Tibial artery (tissue), 4 donors: ENCODE measurements at regions not wholly inside any gene's neighbourhood (a gene's known extent, or its start where the extent isn't known, plus 50 kb on each side); places are given as distances from the start of the nearest gene placed in this dataset.

Source experiments
- DNase-seq, 2 donors: peaks; one replicate each; pipeline ENCODE4 v3.0.0-alpha.2; 2019
- H3K27ac ChIP-seq, 2 donors: fragments of 200-600 bp; sonication (generic) in 1 of 2; 1 replicate in 1 of 2; 2 replicates in 1 of 2; pipeline ENCODE4 v1.5.1; 2018 to 2019; ENCODE audit warnings: mild to moderate bottlenecking in 1 of 2
- H3K27me3 ChIP-seq, 2 donors: fragments of 200-600 bp; sonication (generic) in 1 of 2; one replicate each; pipeline versions ENCODE4 v1.5.1 to v1.6.0; 2016 to 2019
- H3K36me3 ChIP-seq, 3 donors: fragments of 200-600 bp; sonication (generic) in 2 of 3; one replicate each; pipeline ENCODE4 v1.5.1; 2016 to 2019; ENCODE audit warnings: mild to moderate bottlenecking in 2 of 3
- H3K4me1 ChIP-seq, 4 donors: fragments of 200-600 bp; sonication (generic) in 2 of 4; 1 replicate in 3 of 4; 2 replicates in 1 of 4; pipeline ENCODE4 v1.5.1; 2016 to 2019
- H3K4me3 ChIP-seq, 2 donors: fragments of 200-600 bp; sonication (generic) in 1 of 2; 1 replicate in 1 of 2; 2 replicates in 1 of 2; pipeline ENCODE4 v1.5.1; 2018 to 2019; ENCODE audit warnings: mild to moderate bottlenecking in 2 of 2
- H3K9me3 ChIP-seq, 3 donors: fragments of 200-600 bp; sonication (generic) in 1 of 3; one replicate each; pipeline ENCODE4 v1.5.1; 2016 to 2019
- intact Hi-C: fragments of 100-400 bp; cut with DNase I; formaldehyde crosslinking; loops from one replicate; pipeline ENCODE4 v1.15.0; 2023; ENCODE audit warnings: low total_unique reads
- TF ChIP-seq, protein P1 (sequence below), 2 experiments: fragments of 200-600 bp in 1 of 2; fragments of 450-650 bp in 1 of 2; IDR thresholded peaks; one replicate each; pipeline ENCODE4 v1.5.1; 2017 to 2019; ENCODE audit warnings: antibody characterized with exemption in 2 of 2, mild to moderate bottlenecking in 1 of 2, moderate library complexity in 1 of 2

DNA sequence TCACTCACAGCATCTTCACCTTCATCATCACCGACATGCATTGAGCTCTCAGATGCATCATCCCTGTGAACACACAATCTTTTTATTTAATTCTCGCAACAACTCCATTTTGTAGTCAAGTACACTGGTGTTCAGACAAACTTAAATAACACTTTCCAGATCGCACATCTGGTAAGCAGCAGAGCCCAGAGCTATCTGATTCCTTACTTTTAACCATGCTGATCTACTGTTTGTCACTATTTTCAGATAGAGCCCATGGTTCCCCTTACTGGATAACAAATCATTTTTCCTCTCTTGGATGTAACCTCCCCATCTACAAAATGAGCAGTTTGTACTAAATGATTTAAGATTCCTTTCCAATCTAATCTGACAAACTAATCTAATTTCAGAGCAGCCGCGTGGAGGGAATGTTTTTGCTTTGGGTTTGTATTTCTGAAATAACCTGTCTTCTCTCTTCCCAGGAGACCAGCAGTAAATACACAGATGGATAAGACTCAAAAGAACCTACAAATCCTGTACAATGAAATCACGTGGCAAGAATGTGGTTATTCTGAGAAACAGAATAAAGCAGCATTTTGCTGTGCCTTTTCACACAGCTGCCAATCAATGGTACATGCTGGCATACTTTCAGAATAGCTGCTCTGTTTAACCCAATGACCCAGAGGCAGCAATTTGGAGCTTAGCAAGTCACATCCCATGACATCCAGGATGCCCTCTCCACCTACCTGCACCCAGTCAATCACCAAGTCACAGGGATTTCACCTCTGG, 72.9 kb upstream of the CCL2 start:
- no peaks in the 10 kb centered on the region for H3K27me3 ChIP-seq
- TF ChIP-seq, protein P1, sequence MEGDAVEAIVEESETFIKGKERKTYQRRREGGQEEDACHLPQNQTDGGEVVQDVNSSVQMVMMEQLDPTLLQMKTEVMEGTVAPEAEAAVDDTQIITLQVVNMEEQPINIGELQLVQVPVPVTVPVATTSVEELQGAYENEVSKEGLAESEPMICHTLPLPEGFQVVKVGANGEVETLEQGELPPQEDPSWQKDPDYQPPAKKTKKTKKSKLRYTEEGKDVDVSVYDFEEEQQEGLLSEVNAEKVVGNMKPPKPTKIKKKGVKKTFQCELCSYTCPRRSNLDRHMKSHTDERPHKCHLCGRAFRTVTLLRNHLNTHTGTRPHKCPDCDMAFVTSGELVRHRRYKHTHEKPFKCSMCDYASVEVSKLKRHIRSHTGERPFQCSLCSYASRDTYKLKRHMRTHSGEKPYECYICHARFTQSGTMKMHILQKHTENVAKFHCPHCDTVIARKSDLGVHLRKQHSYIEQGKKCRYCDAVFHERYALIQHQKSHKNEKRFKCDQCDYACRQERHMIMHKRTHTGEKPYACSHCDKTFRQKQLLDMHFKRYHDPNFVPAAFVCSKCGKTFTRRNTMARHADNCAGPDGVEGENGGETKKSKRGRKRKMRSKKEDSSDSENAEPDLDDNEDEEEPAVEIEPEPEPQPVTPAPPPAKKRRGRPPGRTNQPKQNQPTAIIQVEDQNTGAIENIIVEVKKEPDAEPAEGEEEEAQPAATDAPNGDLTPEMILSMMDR (IDR thresholded peaks at IDR 0.05): no peak
- no peak overlapping the region for H3K4me3 ChIP-seq
- intact Hi-C loops: no loop called here
- no peak overlapping the region for H3K27ac ChIP-seq
- peaks cover 0 to 15% (median 0%) of the 10 kb centered on the region in 4 donors for H3K4me1 ChIP-seq
- no peaks in the 10 kb centered on the region for H3K36me3 ChIP-seq
- DNase-seq: no peak
- H3K9me3 ChIP-seq: no peaks in the 10 kb centered on the region

DNA sequence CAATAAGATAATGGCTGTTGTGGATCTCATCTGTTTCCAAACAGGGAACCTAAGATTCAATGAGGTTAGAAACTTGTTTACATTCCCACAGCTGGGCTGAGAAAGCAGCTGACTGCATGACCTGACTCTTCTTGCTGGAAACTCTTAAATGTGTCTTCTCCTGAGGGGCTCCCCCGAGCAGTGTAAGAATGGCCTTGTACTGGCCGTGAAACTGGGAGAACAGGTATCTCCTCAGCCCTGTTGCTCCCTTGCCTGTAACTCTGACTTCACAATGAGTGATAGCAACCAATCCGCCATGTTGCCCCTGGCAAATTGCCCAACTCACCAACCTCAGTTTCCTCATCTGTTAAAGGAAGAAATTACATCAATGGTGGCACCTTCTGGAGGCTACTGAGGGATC, 59.1 kb upstream of the CCL2 start:
- DNase-seq: no peak
- TF ChIP-seq, protein P1 (IDR thresholded peaks at IDR 0.05): no peak
- intact Hi-C loops: no loop called here
- Histone ChIP-seq H3K36me3 (no peaks in the 10 kb centered on the region), H3K4me1 (peaks cover 0 to 7% (median 2%) of the 10 kb centered on the region in 4 donors), H3K27ac (no peak overlapping the region), H3K9me3 (peaks cover 0 to 6% (median 0%) of the 10 kb centered on the region in 3 donors), H3K27me3 (peaks cover 0 to 5% of the 10 kb centered on the region in 2 donors), H3K4me3 (no peak overlapping the region)

DNA sequence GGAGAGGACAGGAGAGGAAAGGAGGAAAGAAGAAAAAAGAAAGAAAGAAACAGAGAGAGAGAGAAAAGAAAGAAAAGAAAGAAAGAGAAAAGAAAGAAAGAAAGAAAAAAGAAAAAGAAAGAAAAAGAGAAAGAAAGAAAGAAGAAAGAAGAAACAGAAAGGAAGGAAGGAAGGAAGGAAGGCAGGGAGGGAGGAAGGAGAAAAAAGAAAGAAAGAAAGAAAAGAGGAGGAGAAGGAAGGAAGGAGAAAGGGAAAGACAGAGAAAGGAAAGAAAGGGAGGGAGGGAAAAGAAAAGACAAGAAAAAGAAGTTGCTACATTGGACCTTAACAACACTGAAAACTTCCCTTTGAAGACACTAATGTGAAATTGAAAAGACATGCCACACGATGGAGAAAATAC, 56.6 kb upstream of the CCL2 start:
- H3K27me3 ChIP-seq: peaks cover 0 to 5% of the 10 kb centered on the region in 2 donors

DNA sequence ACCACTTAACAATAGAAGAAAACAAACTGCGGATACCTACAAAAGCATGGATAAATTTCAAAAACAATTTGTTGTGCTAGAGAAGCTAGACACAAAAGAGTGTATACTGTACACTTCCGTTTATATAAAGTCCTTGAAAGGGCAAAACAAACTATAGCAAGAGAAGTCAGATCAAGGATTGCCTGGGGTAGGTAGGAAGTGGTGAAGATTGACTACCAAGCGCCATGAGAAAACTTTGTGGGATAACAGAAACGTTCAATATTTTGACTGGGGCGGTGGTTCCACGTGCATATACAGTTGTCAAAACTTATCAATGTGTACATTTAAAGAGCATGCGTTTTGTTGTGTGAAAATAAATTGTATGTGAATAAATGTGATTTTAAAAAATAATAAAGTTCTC, 55.6 kb upstream of the CCL2 start:
- TF ChIP-seq, protein P1 (IDR thresholded peaks at IDR 0.05): no peak
- no peaks in the 10 kb centered on the region for H3K36me3 ChIP-seq
- intact Hi-C loops: no loop called here

More for the DNA sequence above, 56.6 kb upstream of the CCL2 start:
- no peak for DNase-seq
- Histone ChIP-seq H3K36me3 (no peaks in the 10 kb centered on the region), H3K4me1 (peaks cover 0 to 9% (median 2%) of the 10 kb centered on the region in 4 donors), H3K27ac (no peak overlapping the region), H3K4me3 (no peak overlapping the region), H3K9me3 (peaks cover 0 to 6% (median 0%) of the 10 kb centered on the region in 3 donors)
- TF ChIP-seq, protein P1 (IDR thresholded peaks at IDR 0.05): no peak
- intact Hi-C loops: no loop called here

DNA sequence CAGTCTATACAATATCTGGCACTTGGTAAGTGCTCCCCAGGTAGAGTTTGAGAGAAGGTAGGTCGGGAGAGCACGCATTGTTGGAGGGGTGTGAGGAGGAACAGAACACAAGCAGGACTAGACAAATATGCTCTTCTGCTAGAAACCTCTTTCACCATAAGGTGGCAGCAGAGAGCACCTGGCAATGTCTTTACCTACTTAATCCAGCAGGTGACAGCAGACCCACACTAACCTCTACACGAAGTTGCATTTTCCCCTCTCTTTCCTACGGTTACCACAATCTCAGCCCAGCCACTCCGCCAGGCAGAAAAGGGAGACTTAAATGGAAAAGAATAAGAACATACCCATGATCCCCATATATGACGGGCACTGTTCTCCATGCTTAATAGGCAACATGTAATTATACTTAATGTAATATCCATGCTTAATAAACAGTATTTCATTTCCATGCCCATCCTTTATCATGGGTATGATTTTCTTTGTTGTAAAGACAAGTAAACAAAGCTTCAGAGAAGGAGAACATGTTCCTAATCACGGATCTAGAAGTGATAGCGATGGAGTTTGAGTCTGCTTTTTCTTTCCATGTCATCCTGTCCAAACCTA, 55.1 kb upstream of the CCL2 start:
- TF ChIP-seq, protein P1 (IDR thresholded peaks at IDR 0.05): peak; percentile 99 to 100
- DNase-seq: peak; percentile 76 to 81
- H3K27ac ChIP-seq: no peak overlapping the region

More for the DNA sequence above, 55.6 kb upstream of the CCL2 start:
- peaks cover 0 to 5% of the 10 kb centered on the region in 2 donors for H3K27me3 ChIP-seq
- no peak overlapping the region for H3K27ac ChIP-seq
- H3K4me3 ChIP-seq: no peak overlapping the region
- H3K9me3 ChIP-seq: peaks cover 0 to 6% (median 0%) of the 10 kb centered on the region in 3 donors
- peaks cover 0 to 9% (median 2%) of the 10 kb centered on the region in 4 donors for H3K4me1 ChIP-seq
- DNase-seq: no peak

More for the DNA sequence above, 55.1 kb upstream of the CCL2 start:
- Histone ChIP-seq H3K4me3 (no peak overlapping the region), H3K4me1 (peaks cover 0 to 9% (median 2%) of the 10 kb centered on the region in 4 donors), H3K9me3 (peaks cover 0 to 6% (median 0%) of the 10 kb centered on the region in 3 donors), H3K36me3 (no peaks in the 10 kb centered on the region), H3K27me3 (peaks cover 0 to 5% of the 10 kb centered on the region in 2 donors)
- intact Hi-C loops: loop anchor here (2.0 to 5.0 kb wide), 3 partner anchors 37 to 161 kb away; no protein-coding TSS in a partner anchor
